ENCODE measurements at regions not wholly inside any gene's neighbourhood (a gene's known extent, or its start where the extent isn't known, plus 50 kb on each side); places are given as distances from the start of the nearest gene placed in this dataset.

DNA sequence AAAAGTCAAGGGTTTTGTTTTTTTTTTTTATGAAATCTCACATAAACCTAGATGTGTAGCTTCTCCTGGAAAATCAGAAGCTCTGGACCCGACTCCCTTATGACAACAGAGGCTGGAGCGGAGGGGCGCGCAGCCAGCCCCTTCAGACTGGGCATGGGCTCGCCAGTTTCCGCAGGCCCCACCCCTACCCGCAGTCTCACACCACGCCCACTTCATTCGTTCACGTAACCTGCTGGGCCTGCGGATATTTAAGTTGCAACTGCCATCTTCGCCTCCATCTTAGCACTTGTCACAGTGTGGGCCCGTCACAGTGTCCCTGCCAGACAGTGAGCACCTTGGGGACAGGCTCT lies 111.7 kb upstream of the PTPN1 start:
- no peaks in the 10 kb centered on the region for H3K9me3 ChIP-seq

GRCh38 chr20:50398821-50399554 lies 111.2 kb upstream of the PTPN1 start:
- no peak for TF ChIP-seq CTCF (IDR thresholded peaks at IDR 0.05)
- Histone ChIP-seq H3K36me3 (no peaks in the 10 kb centered on the region), H3K4me1 (ENCODE audit: control insufficient read depth in 1 of 2, insufficient read depth in 1 of 2, low read depth in 1 of 2, low read length in 1 of 2) (peaks cover 20 to 26% of the 10 kb centered on the region in 2 experiments), H3K4me3 (ENCODE audit: low read depth in 1 of 2, low read length in 1 of 2) (no peak overlapping the region), H3K27me3 (no peaks in the 10 kb centered on the region), H3K27ac (no peak overlapping the region), H3K9me3 (no peaks in the 10 kb centered on the region)

More for the DNA sequence above, 111.7 kb upstream of the PTPN1 start:
- H3K4me3 ChIP-seq (ENCODE audit: low read depth in 1 of 2, low read length in 1 of 2): no peak overlapping the region
- no peak for TF ChIP-seq CTCF (IDR thresholded peaks at IDR 0.05)
- H3K36me3 ChIP-seq: no peaks in the 10 kb centered on the region
- H3K27me3 ChIP-seq: no peaks in the 10 kb centered on the region
- H3K27ac ChIP-seq: no peak overlapping the region
- peaks cover 20 to 26% of the 10 kb centered on the region in 2 experiments for H3K4me1 ChIP-seq (ENCODE audit: control insufficient read depth in 1 of 2, insufficient read depth in 1 of 2, low read depth in 1 of 2, low read length in 1 of 2)

GRCh38 chr20:50399555-50399916 lies 110.6 kb upstream of the PTPN1 start:
- no peak overlapping the region for H3K4me3 ChIP-seq (ENCODE audit: low read depth in 1 of 2, low read length in 1 of 2)

DNA sequence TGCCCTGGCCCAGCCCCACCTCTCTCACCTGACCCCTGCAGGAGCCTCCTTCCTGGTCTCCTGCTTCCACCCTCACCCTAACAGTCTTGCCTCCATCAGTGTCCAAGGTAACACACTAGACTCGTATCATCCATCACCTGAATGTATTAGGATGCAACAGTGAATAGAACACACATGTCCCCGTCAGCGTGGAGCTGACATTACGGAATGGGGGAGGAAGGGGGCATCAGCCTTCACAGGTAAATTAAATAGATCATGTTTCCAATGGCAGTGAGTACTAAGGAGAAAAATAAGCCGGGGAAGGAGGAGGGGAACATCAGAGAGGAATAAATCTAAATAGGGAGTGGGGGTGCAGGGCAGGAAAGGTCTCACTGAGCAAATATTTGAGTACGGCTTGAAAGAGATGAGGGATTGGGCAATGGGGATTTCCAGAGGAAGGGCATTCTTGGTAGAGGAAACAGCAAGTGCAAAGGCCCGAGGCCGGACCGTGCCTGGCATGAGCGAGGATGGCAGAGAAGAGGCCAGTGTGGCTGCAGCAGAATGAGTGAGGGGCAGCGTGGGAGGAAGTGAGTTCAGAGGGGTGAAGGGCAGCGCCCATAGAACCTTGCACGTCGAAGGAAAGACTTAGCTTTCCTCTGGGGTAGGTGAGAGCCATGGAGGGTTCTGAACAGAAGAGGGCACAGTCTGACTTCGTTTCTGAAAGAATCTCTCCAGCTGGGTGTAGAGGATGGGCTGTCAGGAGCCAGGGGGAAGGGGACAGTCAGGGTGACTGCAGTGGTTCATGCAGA lies 110.1 kb upstream of the PTPN1 start:
- Histone ChIP-seq H3K4me1 (ENCODE audit: control insufficient read depth in 1 of 2, insufficient read depth in 1 of 2, low read depth in 1 of 2, low read length in 1 of 2) (peaks cover 9 to 15% of the 10 kb centered on the region in 2 experiments), H3K36me3 (no peaks in the 10 kb centered on the region), H3K27me3 (no peaks in the 10 kb centered on the region), H3K27ac (no peak overlapping the region), H3K9me3 (no peaks in the 10 kb centered on the region), H3K4me3 (ENCODE audit: low read depth in 1 of 2, low read length in 1 of 2) (no peak overlapping the region)
- no peak for TF ChIP-seq CTCF (IDR thresholded peaks at IDR 0.05)

More at GRCh38 chr20:50399555-50399916, 110.6 kb upstream of the PTPN1 start:
- Histone ChIP-seq H3K9me3 (no peaks in the 10 kb centered on the region), H3K27me3 (no peaks in the 10 kb centered on the region), H3K36me3 (no peaks in the 10 kb centered on the region), H3K27ac (no peak overlapping the region), H3K4me1 (ENCODE audit: control insufficient read depth in 1 of 2, insufficient read depth in 1 of 2, low read depth in 1 of 2, low read length in 1 of 2) (peaks cover 15 to 20% of the 10 kb centered on the region in 2 experiments)
- TF ChIP-seq CTCF (IDR thresholded peaks at IDR 0.05): no peak

GRCh38 chr20:50400705-50401586 lies 109.2 kb upstream of the PTPN1 start:
- TF ChIP-seq CTCF (IDR thresholded peaks at IDR 0.05): no peak
- Histone ChIP-seq H3K4me3 (ENCODE audit: low read depth in 1 of 2, low read length in 1 of 2) (no peak overlapping the region), H3K27ac (no peak overlapping the region), H3K9me3 (no peaks in the 10 kb centered on the region), H3K36me3 (no peaks in the 10 kb centered on the region), H3K4me1 (ENCODE audit: control insufficient read depth in 1 of 2, insufficient read depth in 1 of 2, low read depth in 1 of 2, low read length in 1 of 2) (peaks cover 6 to 11% of the 10 kb centered on the region in 2 experiments), H3K27me3 (no peaks in the 10 kb centered on the region)
